Epithelial cell of prostate (primary cell): ENCODE measurements at regions not wholly inside any gene's neighbourhood (a gene's known extent, or its start where the extent isn't known, plus 50 kb on each side); places are given as distances from the start of the nearest gene placed in this dataset.

ENCODE experiments used
- DNase-seq: peaks from one replicate; pipeline ENCODE4 v3.0.0-alpha.2; 2011; ENCODE audit warnings: low read depth, low spot score
- H3K27ac ChIP-seq: fragments of 450-650 bp; 2 replicates; pipeline ENCODE4 v1.5.1; 2017; ENCODE audit warnings: mild to moderate bottlenecking

DNA sequence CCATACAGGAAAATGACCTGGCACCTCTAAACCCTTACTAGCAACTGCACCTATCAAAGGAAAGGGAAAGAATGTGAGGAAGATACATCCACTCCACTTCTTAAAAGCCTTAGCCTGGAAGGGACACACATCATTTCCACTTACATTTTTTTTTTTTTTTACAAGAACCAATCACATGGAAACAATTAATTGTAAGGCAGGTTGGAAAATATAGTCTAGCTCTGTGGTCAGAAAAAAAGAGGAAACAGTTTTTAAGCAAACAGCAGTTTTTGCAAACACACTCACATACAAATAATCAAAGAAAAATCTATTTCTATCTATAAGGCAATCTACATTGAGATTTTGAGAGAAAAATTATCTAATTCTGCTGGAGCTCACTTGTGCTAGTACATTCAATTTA, 98.9 kb upstream of the SPRED1 start:
- no peak for DNase-seq
- no peak overlapping the region for H3K27ac ChIP-seq

DNA sequence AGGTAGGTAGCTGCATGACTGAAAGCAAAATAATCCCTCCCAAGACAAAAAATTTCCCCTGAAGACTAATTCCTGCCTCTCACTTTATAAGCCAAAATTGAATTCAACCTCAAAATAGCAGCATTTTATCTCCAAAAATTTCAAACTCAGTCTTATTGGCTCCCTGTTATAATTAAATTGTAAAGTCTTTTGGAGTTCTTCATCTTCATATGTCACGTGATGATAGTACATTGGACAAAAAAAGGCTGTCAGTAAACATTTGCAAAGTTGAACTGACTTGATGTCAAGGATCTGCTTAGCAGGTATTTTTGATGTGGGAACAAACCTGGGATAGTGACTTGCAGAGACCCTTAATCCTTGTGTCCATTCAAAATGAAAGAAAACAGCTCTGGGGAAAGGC, 98.4 kb upstream of the SPRED1 start:
- no peak overlapping the region for H3K27ac ChIP-seq
- DNase-seq = no peak

DNA sequence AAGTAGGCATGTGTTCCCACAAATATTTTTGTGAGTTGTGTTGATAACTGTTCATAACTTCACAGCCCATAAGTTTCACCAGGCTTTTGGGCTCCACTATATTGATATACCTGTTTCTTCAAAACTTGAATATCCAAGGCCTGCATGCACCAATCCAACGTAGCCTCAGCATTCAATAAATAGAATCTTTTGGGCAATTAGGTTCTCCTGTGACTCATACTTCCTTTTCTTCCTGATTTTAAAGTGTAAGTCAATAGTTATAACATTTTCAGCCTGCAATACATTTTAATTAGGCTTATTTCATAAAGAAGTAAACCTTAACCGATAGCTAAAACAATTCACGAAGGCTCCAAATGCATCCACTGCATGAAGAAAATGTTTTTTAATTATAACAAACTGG, 97.8 kb upstream of the SPRED1 start:
- no peak overlapping the region for H3K27ac ChIP-seq
- DNase-seq = no peak

DNA sequence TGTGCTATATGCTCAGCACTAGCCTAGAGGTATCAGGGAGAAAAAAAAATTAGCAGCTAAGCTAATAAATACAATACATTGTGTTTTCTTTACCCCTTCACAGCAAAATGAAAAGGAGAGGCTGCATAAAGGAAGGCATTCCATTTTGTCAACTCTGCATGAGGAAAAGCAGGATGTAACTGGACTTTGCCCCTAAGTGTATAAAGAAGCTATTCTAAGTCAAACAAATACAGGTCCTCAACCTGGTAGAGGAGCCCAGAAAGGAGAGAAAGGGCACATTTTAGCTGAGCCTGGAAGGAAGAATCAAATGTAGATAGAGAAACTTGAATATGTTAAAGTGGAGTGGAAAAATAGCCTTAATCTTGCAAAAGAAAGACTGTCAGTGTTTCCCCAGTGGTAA, 89.0 kb upstream of the SPRED1 start:
- no peak for DNase-seq
- H3K27ac ChIP-seq = no peak overlapping the region

DNA sequence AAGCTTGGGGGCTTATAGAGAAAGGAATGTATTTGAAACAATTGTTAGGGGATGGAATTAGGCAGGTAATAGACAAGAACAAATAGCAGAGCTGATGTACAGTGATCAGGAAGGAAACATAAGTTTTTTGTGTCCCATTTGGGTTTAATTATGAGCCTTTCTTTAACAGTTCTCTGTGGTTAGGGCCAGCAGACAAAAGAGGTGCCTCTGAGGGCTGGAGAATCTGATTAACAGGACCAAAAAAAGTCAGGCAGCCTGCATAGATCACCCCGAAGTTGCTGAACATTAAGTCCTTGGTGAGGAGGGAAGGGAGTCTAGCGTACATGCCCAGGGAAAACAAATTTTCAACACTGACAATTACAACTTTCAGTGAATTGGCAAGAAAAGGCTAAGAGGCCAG, 88.6 kb upstream of the SPRED1 start:
- DNase-seq = no peak
- H3K27ac ChIP-seq = no peak overlapping the region

DNA sequence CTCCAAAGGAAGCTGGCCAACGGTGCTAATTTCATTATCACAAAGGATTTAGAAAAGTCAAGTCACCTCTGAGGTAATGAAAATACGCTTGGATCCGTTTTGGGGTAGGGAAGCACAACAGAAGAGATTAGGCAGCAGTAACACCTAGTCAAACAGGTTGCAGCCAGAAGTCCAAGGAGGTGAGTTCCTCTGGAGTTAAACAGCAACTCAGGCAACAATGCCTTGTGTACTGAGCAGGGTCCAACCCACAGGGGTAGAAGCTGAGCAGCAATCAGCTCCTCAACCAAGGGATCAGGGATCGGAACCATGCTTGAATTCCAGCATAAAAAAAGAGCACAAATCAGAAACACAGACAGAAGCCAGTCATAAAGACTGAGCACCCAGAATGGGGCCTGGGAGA, 88.1 kb upstream of the SPRED1 start:
- no peak overlapping the region for H3K27ac ChIP-seq
- no peak for DNase-seq

DNA sequence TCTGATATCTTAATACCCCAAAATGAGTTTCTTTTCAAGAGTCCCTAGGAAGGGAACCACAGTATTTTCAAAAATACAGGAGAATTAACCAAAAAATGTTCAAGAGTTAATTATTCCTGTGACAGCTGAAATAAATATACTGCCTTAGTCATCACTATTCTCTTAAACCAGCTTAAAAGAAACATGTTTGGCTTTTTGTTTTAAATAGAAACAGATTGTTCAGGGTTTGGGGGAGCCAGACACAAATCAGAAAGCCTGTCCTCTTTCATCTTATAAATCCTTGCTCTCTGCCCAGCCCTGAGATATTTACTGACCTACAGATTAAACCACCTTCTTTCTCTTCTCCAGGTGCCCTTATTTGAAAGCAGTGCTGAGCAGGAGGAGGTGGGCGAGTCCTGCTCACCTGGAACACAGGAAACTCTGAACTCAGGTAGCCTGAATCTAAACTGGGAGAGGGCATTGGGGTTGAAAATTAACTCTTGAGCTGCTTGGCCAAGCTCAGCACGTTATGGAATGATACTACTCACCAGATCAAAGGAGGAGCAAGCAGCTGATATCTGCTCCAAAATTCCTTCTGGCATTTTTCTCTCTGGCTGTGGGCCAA, 84.1 kb upstream of the SPRED1 start:
- no peak for DNase-seq
- H3K27ac ChIP-seq = no peak overlapping the region

DNA sequence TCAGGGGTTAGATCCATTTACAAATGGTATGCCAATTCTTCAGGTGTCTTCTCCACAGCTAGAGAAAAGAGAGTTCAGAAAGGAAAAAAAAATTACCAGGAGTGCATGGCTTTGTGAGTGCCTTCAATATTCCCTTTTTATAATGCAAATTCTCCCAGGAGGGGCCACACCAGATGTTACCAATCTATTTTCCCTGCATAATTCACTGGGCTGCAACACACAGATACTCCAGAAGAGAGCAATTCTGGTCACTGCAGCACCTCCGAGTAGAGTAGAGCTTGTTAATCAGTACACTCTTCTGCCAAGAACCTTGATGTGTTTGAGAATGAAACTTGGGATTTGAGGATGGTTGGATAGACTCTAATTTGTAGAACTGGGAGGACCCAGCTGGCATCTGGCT, 80.7 kb upstream of the SPRED1 start:
- H3K27ac ChIP-seq = no peak overlapping the region
- no peak for DNase-seq

DNA sequence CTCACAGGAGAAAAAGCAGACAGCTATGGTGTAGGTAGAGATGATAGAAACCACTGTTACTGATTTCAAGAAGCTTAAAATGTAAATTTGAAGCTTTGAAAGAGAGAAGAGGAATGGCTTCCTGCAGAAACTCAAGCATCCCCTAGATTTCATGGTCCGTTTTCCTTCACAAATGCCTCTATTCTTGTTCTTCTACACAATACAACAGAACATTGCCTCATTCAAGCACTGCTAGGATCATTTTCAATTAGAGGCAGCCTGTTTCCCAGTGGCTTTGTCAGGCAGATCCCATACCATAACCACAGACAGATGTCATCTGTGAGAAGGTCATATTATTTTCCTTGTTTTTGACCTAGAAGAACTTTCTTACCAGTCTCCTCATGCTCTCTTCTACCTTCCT, 77.9 kb upstream of the SPRED1 start:
- DNase-seq = no peak
- H3K27ac ChIP-seq = no peak overlapping the region

DNA sequence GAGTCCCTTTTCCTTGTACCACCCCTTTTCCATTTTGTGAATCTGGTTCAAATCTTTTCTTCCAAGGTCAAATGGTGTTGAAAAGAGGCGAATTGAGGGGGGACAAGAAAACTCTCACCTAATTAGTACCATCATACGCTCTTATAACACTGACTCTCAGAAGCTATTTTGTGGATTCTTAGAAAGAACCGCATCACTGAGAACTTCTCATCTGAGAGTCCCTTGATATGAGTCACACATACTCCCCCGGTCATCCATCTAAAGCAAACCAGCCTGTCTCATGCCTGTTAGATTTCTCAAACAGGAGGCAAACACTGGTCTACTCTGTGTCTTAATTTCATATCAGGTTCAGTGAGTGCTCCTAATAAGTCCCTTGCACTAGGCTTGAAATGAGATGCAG, 76.5 kb upstream of the SPRED1 start:
- H3K27ac ChIP-seq = no peak overlapping the region
- no peak for DNase-seq

DNA sequence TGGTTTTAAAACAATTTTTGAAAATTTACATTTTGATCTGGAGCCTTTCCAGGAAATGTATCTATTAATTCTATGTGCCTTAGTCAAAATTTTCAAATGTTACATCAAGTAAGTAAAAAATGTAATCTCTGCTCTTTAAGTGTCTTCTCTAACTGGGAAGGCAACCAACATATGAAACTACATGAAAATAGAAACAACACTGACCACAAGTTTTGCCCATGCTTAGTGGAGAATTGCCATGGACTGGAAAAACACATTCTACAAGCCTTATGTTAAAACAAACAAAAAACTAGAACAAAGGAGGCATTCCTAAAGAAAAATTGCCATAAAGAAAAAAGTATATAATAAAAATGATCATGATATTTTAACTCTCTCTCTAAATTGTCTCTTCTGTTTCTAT, 75.9 kb upstream of the SPRED1 start:
- DNase-seq = no peak
- H3K27ac ChIP-seq = no peak overlapping the region

DNA sequence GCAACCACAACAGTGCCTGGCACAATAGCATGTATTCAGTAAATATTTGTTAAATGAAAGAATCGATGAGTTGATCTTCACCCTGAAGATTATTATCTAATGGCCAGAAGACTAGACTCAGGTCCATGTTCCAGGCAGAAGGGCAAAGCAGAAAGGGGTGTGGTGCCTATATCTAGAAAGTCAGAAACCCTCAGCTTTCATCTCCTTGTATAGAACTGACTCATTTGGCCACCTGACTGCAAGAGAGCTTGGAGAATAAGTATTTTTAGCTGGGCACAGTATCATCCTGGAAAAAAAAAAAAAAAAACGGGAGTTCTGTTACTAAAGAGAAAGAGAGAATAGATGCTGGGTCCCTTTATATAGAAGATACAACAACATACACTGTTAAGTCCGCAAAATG, 69.7 kb upstream of the SPRED1 start:
- H3K27ac ChIP-seq = no peak overlapping the region
- DNase-seq = no peak

DNA sequence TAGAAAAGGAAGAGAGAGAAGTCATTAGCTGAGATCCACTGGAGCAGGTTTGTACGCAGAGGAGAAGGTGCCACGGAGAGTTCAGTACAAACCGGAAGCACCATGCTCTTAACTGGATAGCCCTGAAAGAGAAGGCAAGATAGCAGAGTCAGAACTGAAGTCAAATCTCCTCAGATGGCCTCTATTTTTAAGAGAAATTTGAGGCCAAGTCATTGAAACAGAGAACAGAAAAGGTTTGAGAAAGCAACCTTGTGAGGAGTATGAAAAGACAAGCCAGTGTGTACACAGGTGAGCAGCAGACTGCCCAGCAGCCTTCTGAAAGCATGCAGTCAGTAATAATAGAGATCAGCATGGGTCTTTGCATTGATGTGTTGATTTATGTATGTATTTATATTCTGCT, 66.1 kb upstream of the SPRED1 start:
- H3K27ac ChIP-seq = no peak overlapping the region
- DNase-seq = no peak

DNA sequence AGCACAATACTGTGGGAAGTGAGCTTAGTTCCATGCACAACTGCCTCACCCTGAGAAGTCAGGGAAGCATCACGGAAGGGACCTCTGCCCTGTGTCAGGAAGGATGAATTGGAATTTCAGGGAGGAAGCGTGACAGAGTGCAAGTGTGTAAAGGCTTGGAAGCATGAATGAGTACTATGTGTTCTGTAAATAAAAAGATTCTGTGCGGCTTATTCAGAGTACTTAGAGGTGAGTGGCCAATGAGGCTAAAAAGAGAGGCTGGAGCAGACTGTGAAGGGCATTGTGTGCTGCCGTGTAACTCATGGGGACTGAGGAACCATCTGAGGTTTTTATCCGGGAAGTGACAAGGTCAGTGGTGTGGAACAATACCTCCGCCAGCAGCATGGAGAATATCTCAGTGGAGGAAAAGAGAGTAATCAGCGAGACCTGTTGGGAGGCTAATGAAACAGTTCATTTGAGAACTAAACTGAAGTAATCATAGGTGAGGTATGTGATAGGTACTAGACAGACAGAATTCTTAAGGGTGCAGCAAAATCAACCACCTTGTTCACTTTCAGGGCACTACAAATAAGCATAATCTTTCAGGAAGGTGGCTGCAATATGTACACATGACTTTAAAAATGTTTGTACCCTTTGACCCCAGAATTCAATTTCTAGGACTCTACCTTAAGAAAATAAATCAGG, 64.9 kb upstream of the SPRED1 start:
- H3K27ac ChIP-seq = no peak overlapping the region
- DNase-seq = no peak

DNA sequence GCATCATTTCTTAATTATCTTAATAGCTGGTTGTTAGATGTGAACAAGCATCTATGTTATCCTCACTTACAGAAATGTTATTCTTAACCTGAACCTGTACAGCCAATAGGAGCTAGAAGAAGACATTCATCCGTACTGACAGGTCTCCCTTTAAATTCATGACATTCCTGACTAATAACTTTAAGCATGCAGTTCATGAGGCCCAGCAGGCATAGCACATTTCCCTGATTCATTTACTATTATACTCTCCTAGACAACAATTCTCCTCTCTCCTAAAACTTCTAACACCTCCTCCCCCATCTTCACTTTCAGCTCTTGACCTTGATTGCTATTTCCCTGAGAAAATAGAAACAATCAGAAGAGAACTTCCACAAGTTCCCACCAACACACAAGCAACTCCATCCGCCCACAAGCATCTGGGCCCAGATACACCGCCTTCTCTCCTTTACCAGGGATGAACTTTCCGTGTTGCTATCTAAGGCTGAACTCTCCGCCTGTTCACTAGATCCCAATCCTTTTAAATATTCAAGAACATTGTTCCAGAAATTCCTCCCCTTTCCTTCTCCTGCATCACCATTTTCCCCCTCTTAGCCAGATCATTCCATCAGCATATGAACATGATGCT, 62.9 kb upstream of the SPRED1 start:
- DNase-seq = no peak
- H3K27ac ChIP-seq = no peak overlapping the region

DNA sequence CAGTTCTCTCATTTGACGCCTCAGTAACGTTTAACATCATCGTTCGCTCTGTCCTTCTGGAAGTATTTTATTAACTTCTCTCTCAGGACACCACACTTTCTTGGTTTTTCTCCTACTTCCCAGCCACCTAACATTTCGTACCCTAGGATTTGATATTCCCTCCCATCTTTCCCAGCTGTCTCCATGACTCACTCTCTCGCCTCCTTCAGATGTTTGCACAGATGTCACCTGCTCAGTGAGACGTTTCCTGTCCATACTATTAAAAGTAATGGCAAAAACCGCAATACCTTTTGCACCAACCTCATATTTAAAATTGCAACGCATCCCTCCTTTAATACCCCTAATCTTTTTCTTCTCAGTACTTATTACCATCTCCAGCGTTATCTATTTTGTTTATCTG, 62.1 kb upstream of the SPRED1 start:
- DNase-seq = no peak

DNA sequence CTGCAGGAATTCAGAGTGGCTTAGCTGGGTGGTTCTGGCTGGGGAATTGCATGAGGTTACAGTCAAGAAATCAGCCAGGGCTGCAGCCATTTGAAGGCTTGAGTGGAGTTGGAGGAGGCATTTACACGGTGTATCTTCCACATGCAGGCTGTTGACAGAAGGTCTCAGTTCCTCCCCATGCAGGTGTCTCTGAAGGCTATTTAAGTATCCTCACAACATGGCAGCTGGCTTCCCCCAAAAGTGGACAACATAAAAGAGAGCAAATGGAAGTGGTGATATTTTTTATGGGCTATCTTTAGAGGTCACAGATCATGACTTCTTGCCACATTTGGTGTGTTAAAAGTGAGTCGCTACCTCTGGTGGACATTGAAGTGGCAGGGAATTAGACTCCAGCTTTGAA, 60.1 kb upstream of the SPRED1 start:
- DNase-seq = no peak
- no peak overlapping the region for H3K27ac ChIP-seq

More for the DNA sequence above, 62.1 kb upstream of the SPRED1 start:
- no peak overlapping the region for H3K27ac ChIP-seq

DNA sequence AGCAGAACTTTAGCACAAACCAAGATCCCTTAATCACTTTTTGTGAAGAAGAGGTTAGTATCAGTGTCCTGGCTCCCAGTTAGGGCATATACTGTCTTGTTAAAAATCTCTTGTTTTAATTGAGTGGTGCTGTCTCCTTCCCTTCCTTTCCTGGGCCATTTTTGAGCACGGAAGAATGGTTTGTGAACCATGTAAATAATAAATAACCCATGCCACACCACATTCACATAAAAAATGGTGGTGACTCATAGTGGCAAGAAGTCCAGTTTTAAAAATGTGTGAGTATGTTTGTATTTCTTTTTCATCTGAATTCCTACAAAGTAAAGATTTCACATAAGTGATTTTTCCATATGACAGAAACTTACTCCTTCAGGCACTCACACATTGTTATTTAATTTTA, 59.1 kb upstream of the SPRED1 start:
- H3K27ac ChIP-seq = no peak overlapping the region
- DNase-seq = no peak

DNA sequence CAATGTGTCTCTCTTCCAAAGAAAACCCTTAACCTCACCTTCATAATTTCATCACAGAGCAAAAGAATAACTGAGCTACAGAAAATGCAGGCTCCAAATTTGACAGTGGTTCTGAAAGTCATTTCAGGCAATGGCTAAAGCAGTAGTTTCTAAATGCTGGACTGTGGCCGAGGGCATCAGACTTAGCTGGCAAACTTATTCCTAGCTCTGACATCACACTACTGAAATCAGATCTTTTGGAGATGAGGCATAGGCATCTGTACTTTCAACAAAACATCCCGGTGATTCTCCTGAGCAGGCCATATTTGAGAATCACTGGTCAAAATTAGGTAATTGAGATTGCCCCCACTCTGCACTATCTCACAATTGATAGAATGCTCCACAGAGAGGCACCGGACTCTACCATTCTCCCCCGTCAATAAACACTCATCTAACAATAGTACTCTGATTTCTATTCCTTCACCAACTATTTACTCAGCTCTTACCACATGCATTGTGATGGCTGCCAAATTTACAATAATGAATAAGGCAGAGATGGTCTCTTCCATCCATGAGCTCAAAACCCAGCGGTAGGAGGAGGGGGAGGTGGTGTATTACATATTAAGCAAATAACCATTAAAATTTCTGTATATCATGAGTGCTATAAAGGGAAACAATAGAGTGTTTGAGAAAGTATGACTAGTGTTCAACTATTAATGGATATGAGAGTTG, 57.3 kb upstream of the SPRED1 start:
- H3K27ac ChIP-seq = no peak overlapping the region
- DNase-seq = no peak

DNA sequence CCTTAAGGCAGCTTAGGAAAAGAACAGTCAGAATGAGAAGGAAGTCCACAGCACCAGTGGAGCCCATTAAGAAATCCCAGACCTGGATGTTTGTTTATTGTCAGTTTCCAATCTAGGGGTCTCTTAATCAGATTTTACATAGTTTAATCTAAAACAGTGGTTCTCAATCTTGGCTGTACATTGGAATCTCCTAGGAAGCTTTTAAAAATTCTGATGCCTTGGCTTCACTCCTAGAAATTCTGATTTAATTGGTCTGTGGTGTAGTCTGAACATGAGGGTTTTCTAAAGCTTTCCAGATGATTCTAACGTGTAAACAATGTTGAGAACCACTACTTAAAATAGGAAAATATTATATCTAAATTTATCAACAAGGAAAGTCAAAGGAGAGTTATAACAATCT, 56.6 kb upstream of the SPRED1 start:
- DNase-seq = no peak
- no peak overlapping the region for H3K27ac ChIP-seq

DNA sequence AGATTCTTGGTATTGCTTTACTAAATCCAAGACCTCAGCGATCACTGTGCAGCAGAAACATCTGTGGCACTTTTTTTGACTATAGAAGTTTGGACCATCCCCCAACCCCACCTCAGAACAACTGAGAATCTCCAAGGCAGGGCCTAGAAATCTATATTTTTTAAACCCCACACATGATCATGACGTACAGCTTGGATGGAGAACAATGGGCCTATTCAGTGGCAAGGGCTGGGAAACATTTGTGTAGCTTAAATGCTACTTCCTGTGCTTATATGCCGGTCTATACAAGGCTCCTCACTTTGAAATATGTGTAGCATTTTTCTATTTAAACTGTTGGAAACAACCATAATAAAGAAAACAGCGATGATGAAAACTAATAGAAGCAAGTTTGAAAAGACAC, 55.1 kb upstream of the SPRED1 start:
- H3K27ac ChIP-seq = no peak overlapping the region
- DNase-seq = no peak
